Stimulated activated CD8-positive, alpha-beta memory T cell treated with anti-CD3 and anti-CD28 coated beads, Interleukin-4, amount 100 ng/mL, for 1 hour (primary cell): ENCODE measurements at regions not wholly inside any gene's neighbourhood (a gene's known extent, or its start where the extent isn't known, plus 50 kb on each side); places are given as distances from the start of the nearest gene placed in this dataset.

Experiments
- DNase-seq, 2 donors: peaks; one replicate each; pipeline ENCODE4 v3.0.0-alpha.2; 2020; ENCODE audit warnings: low read depth in 2 of 2, low spot score in 1 of 2

GRCh38 chr9:91130796-91131318 is 230.9 kb downstream of the AUH start:
- no peak for DNase-seq

- no peak for DNase-seq
Observed at GRCh38 chr9:91131433-91131839, 230.3 kb downstream of the AUH start.

GRCh38 chr9:91132576-91133073 is 229.1 kb downstream of the AUH start:
- DNase-seq: no peak

GRCh38 chr9:91134608-91135007 is 227.1 kb downstream of the AUH start:
- no peak for DNase-seq

GRCh38 chr9:91137391-91137790 is 224.3 kb downstream of the AUH start:
- no peak for DNase-seq

- no peak for DNase-seq
Observed at GRCh38 chr9:91138760-91139159, 223.0 kb downstream of the AUH start.

- DNase-seq: no peak
Observed at GRCh38 chr9:91141407-91141965, 220.2 kb downstream of the AUH start.

GRCh38 chr9:91143162-91143561 is 218.6 kb downstream of the AUH start:
- no peak for DNase-seq

GRCh38 chr9:91143642-91144041 is 218.1 kb downstream of the AUH start:
- no peak for DNase-seq

GRCh38 chr9:91144769-91145168 is 216.9 kb downstream of the AUH start:
- no peak for DNase-seq

- DNase-seq: no peak
Observed at GRCh38 chr9:91145496-91145895, 216.2 kb downstream of the AUH start.

- DNase-seq: no peak
Observed at GRCh38 chr9:91146391-91147019, 215.2 kb downstream of the AUH start.

GRCh38 chr9:91147079-91147708 is 214.5 kb downstream of the AUH start:
- no peak for DNase-seq

GRCh38 chr9:91148306-91148705 is 213.4 kb downstream of the AUH start:
- no peak for DNase-seq

GRCh38 chr9:91150273-91150997 is 211.3 kb downstream of the AUH start:
- DNase-seq: no peak

- DNase-seq: no peak
Observed at GRCh38 chr9:91150998-91151717, 210.6 kb downstream of the AUH start.

GRCh38 chr9:91151718-91152095 is 210.0 kb downstream of the AUH start:
- no peak for DNase-seq

- no peak for DNase-seq
Observed at GRCh38 chr9:91154686-91155085, 207.0 kb downstream of the AUH start.

GRCh38 chr9:91155181-91155580 is 206.5 kb downstream of the AUH start:
- DNase-seq: no peak

- no peak for DNase-seq
Observed at GRCh38 chr9:91155746-91156376, 205.9 kb downstream of the AUH start.
